ENCODE measurements at regions not wholly inside any gene's neighbourhood (a gene's known extent, or its start where the extent isn't known, plus 50 kb on each side); places are given as distances from the start of the nearest gene placed in this dataset.

DNA sequence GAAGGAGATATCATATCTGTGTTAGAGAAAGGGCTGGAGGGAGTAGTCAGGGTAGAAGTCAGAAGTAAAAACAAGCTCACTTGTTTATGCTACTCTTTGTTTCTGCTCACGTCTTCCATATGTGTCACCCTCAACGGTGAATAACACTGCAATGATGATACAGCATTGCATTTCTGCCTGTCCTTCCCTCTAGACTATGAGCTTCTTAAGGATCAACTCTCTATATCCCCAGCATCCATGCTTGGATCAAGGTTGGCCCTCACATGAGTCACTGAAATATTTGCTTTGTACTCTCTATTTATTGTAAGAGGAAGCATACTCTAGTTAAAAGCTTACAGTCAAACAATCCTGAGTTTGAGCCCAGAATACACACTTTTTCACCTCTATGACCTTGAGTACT is 406.0 kb downstream of the RFC3 start:
- TF ChIP-seq, protein P1, sequence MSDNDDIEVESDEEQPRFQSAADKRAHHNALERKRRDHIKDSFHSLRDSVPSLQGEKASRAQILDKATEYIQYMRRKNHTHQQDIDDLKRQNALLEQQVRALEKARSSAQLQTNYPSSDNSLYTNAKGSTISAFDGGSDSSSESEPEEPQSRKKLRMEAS (IDR thresholded peaks at IDR 0.05; ENCODE audit: insufficient read depth, insufficient read length) = no peak
- TF ChIP-seq, protein P2, sequence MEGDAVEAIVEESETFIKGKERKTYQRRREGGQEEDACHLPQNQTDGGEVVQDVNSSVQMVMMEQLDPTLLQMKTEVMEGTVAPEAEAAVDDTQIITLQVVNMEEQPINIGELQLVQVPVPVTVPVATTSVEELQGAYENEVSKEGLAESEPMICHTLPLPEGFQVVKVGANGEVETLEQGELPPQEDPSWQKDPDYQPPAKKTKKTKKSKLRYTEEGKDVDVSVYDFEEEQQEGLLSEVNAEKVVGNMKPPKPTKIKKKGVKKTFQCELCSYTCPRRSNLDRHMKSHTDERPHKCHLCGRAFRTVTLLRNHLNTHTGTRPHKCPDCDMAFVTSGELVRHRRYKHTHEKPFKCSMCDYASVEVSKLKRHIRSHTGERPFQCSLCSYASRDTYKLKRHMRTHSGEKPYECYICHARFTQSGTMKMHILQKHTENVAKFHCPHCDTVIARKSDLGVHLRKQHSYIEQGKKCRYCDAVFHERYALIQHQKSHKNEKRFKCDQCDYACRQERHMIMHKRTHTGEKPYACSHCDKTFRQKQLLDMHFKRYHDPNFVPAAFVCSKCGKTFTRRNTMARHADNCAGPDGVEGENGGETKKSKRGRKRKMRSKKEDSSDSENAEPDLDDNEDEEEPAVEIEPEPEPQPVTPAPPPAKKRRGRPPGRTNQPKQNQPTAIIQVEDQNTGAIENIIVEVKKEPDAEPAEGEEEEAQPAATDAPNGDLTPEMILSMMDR (IDR thresholded peaks at IDR 0.05; ENCODE audit: extremely low read depth in 1 of 2, insufficient read depth in 1 of 2, low read depth in 1 of 2, low read length in 2 of 2) = no peak
- no peak for TF ChIP-seq POLR2A (IDR thresholded peaks at IDR 0.05; ENCODE audit: low read depth, low read length)
